IMR-90 (cell line): ENCODE measurements at regions not wholly inside any gene's neighbourhood (a gene's known extent, or its start where the extent isn't known, plus 50 kb on each side); places are given as distances from the start of the nearest gene placed in this dataset.

ENCODE experiments used
- ATAC-seq: fragments of 200-7000 bp; cut with Tn5 transposase; 2 replicates; pipeline ENCODE4 v1.9.1; 2020; ENCODE audit warnings: low read depth, mild to moderate bottlenecking, moderate library complexity
- BruUV-seq: library from RNA; stranded (reverse); fragments of 400-500 nt; replicated peaks from 2 replicates; lab custom pipeline; 2021; lab: Mats Ljungman, UMichigan
- CTCF ChIA-PET: fragments of 300-600 bp; formaldehyde crosslinking; extraction: SDS; loops from one replicate; lab custom pipeline; 2021; ENCODE audit warnings: antibody characterized with exemption; lab: Yijun Ruan, JAX
- POLR2A ChIA-PET: fragments of 300-600 bp; sonication (Branson Sonifier 250); formaldehyde crosslinking; loops from one replicate; lab custom pipeline; 2022; ENCODE audit warnings: antibody characterized with exemption; ENCODE audit not compliant: unreplicated experiment; lab: Charles Lee
- DNase-seq: peaks from one replicate; pipeline ENCODE4 v3.0.0; 2013
- H2AFZ ChIP-seq: replicated peaks from 2 replicates; pipeline ENCODE3; 2013; ENCODE audit warnings: low read length, mild to moderate bottlenecking; ENCODE audit not compliant: poor library complexity
- H2AK5ac ChIP-seq: 2 replicates; pipeline ENCODE4 v1.6.1; 2013; ENCODE audit warnings: low read depth, low read length, inconsistent platforms
- H2AK9ac ChIP-seq: replicated peaks from 2 replicates; pipeline ENCODE3; 2013; ENCODE audit warnings: mild to moderate bottlenecking, low read depth, low read length, moderate library complexity; ENCODE audit not compliant: poor library complexity
- H2BK120ac ChIP-seq: 2 replicates; pipeline ENCODE4 v1.6.1; 2013; ENCODE audit warnings: low read depth, low read length, inconsistent platforms
- H2BK15ac ChIP-seq: 3 replicates; pipeline ENCODE4 v1.6.1; 2013; ENCODE audit warnings: low read depth, low read length, inconsistent platforms
- H2BK20ac ChIP-seq: 2 replicates; pipeline ENCODE4 v1.6.1; 2013; ENCODE audit warnings: low read depth, mild to moderate bottlenecking, inconsistent platforms, low read length, moderate library complexity
- H2BK5ac ChIP-seq: 2 replicates; pipeline ENCODE4 v1.6.1; 2013; ENCODE audit warnings: mild to moderate bottlenecking, low read depth, low read length, inconsistent platforms; ENCODE audit not compliant: poor library complexity, severe bottlenecking
- H3K14ac ChIP-seq: replicated peaks from 2 replicates; pipeline ENCODE4 v1.6.1; 2013; ENCODE audit warnings: low read depth, low read length, inconsistent platforms
- H3K18ac ChIP-seq: 2 replicates; pipeline ENCODE4 v1.6.1; 2013; ENCODE audit warnings: low read depth, low read length, control low read depth
- H3K23ac ChIP-seq: 2 replicates; pipeline ENCODE4 v1.6.1; 2013; ENCODE audit warnings: low read depth, low read length, inconsistent platforms
- H3K27ac ChIP-seq: 2 replicates; pipeline ENCODE4 v1.5.1; 2013; ENCODE audit warnings: mild to moderate bottlenecking, control low read depth, low read length; ENCODE audit not compliant: insufficient read depth
- H3K27me3 ChIP-seq: 2 replicates; pipeline ENCODE4 v1.6.1; 2013; ENCODE audit warnings: low read length; ENCODE audit not compliant: control insufficient read depth, insufficient read depth
- H3K36me3 ChIP-seq: 2 replicates; pipeline ENCODE4 v1.6.1; 2013; ENCODE audit warnings: low read length, mixed read lengths; ENCODE audit not compliant: control insufficient read depth, insufficient read depth
- H3K4ac ChIP-seq: 2 replicates; pipeline ENCODE4 v1.6.1; 2013; ENCODE audit warnings: low read depth, low read length, inconsistent platforms
- H3K4me1 ChIP-seq: 2 replicates; pipeline ENCODE4 v1.6.1; 2013; ENCODE audit warnings: low read length, mixed read lengths; ENCODE audit not compliant: control insufficient read depth, insufficient read depth
- H3K4me2 ChIP-seq: 2 replicates; pipeline ENCODE4 v1.6.1; 2013; ENCODE audit warnings: low read depth, mild to moderate bottlenecking, control low read depth, low read length, moderate library complexity
- H3K4me3 ChIP-seq: 2 replicates; pipeline ENCODE4 v1.5.1; 2013; ENCODE audit warnings: low read depth, mild to moderate bottlenecking, control low read depth, low read length, moderate library complexity; ENCODE audit not compliant: insufficient read depth
- H3K56ac ChIP-seq: 2 replicates; pipeline ENCODE4 v1.6.1; 2013; ENCODE audit warnings: low read length, inconsistent platforms; ENCODE audit not compliant: insufficient read depth; ENCODE audit errors: extremely low read depth
- H3K79me1 ChIP-seq, 2 experiments: 2 replicates each; pipeline ENCODE4 v1.6.1; 2013; ENCODE audit warnings: low read length in 2 of 2, inconsistent platforms in 1 of 2, low read depth in 1 of 2
- H3K9ac ChIP-seq: 2 replicates; pipeline ENCODE4 v1.6.1; 2013; ENCODE audit warnings: low read depth, low read length, control low read depth
- H3K9me1 ChIP-seq: 2 replicates; pipeline ENCODE4 v1.6.1; 2013; ENCODE audit warnings: low read length, inconsistent platforms; ENCODE audit not compliant: insufficient read depth
- H3K9me3 ChIP-seq: 2 replicates; pipeline ENCODE4 v1.6.1; 2013; ENCODE audit warnings: low read length; ENCODE audit not compliant: control insufficient read depth, insufficient read depth
- H4K20me1 ChIP-seq: 2 replicates; pipeline ENCODE4 v1.6.1; 2013; ENCODE audit warnings: low read length, inconsistent platforms; ENCODE audit not compliant: insufficient read depth
- H4K5ac ChIP-seq: 2 replicates; pipeline ENCODE4 v1.6.1; 2013; ENCODE audit warnings: mild to moderate bottlenecking, low read depth, low read length, control low read depth
- H4K8ac ChIP-seq, 2 experiments: 2 replicates each; pipeline ENCODE4 v1.6.1; 2013; ENCODE audit warnings: low read depth in 2 of 2, low read length in 2 of 2, control low read depth in 1 of 2, inconsistent platforms in 1 of 2
- H4K91ac ChIP-seq: 2 replicates; pipeline ENCODE4 v1.6.1; 2013; ENCODE audit warnings: low read depth, low read length, inconsistent platforms; ENCODE audit not compliant: insufficient read depth
- BHLHE40 ChIP-seq: fragments of 150-350 bp; IDR thresholded peaks from 2 replicates; pipeline ENCODE4 v1.6.1; 2016; ENCODE audit warnings: mild to moderate bottlenecking, low read depth, low read length
- CHD1 ChIP-seq: IDR thresholded peaks from 2 replicates; pipeline ENCODE4 v1.6.1; 2012; ENCODE audit warnings: low read depth, low read length, improper control_type of control experiment
- CTCF ChIP-seq: conservative IDR thresholded peaks from 2 replicates; pipeline ENCODE4 v1.5.1; 2012; ENCODE audit warnings: mild to moderate bottlenecking, low read depth, low read length, improper control_type of control experiment
- ELK1 ChIP-seq: fragments of 150-350 bp; IDR thresholded peaks from 2 replicates; pipeline ENCODE4 v1.6.1; 2016; ENCODE audit warnings: low read depth, mild to moderate bottlenecking, low read length, moderate library complexity, borderline replicate concordance
- FOS ChIP-seq: fragments of 150-350 bp; IDR thresholded peaks from 2 replicates; pipeline ENCODE4 v1.6.1; 2016; ENCODE audit warnings: low read depth, low read length
- MAFK ChIP-seq: IDR thresholded peaks from 2 replicates; pipeline ENCODE4 v1.6.1; 2012; ENCODE audit warnings: low read depth, low read length, improper control_type of control experiment
- MXI1 ChIP-seq: IDR thresholded peaks from 2 replicates; pipeline ENCODE4 v1.6.1; 2012; ENCODE audit warnings: low read depth, mild to moderate bottlenecking, low read length, moderate library complexity, borderline replicate concordance
- NFE2L2 ChIP-seq: fragments of 150-350 bp; IDR thresholded peaks from 2 replicates; pipeline ENCODE4 v1.6.1; 2016; ENCODE audit warnings: low read depth, mild to moderate bottlenecking, low read length
- RAD21 ChIP-seq: IDR thresholded peaks from 2 replicates; pipeline ENCODE4 v1.6.1; 2012; ENCODE audit warnings: low read length, improper control_type of control experiment
- RFX5 ChIP-seq: IDR thresholded peaks from 2 replicates; pipeline ENCODE4 v1.8.0; 2012; ENCODE audit warnings: low read depth, mild to moderate bottlenecking, low read length, moderate library complexity
- SMC3 ChIP-seq: fragments of 150-350 bp; IDR thresholded peaks from 2 replicates; pipeline ENCODE4 v1.6.1; 2016; ENCODE audit warnings: low read depth, mild to moderate bottlenecking, antibody characterized with exemption, low read length, moderate library complexity
- USF2 ChIP-seq: fragments of 150-350 bp; IDR thresholded peaks from 2 replicates; pipeline ENCODE4 v1.6.1; 2017; ENCODE audit warnings: mild to moderate bottlenecking, antibody characterized with exemption, low read length, low read depth
- WGBS, 2 experiments: methylation state at CpG; one replicate each; pipeline versions ENCODE4 v1.1.5 to v1.1.7; 2013; ENCODE audit warnings: missing lambda C conversion rate in 2 of 2; ENCODE audit not compliant: insufficient read length in 1 of 2; ENCODE audit errors: extremely low coverage in 2 of 2; 5-methylcytosine and 5-hydroxymethylcytosine counted together
- dilution Hi-C: fragments of 300-500 bp; cut with HindIII; formaldehyde crosslinking; loops from one replicate; pipeline ENCODE4 v1.14.3; 2018; ENCODE audit warnings: low sequenced_read_pairs; ENCODE audit not compliant: unreplicated experiment
- in situ Hi-C: fragments of 300-500 bp; cut with MboI; formaldehyde crosslinking; loops from 3 replicates; pipeline ENCODE4 v1.14.3; 2019; ENCODE audit warnings: low sequenced_read_pairs, inconsistent platforms, mixed read lengths
- intact Hi-C: fragments of 100-400 bp; cut with micrococcal nuclease; formaldehyde crosslinking; loops from 2 replicates; pipeline ENCODE4 v1.10.0; 2022

- Histone ChIP-seq H2AK9ac (no peak overlapping the region), H3K4me2 (no peak overlapping the region), H4K20me1 (no peaks in the 10 kb centered on the region), H4K5ac (no peak overlapping the region), H2BK5ac (no peak overlapping the region), H4K8ac (no peak overlapping the region), H3K9me3 (peaks cover 2% of the 10 kb centered on the region; the same call in 1 of the 2 replicates), H2BK20ac (no peak overlapping the region), H3K79me1 (no peaks in the 10 kb centered on the region), H3K23ac (no peak overlapping the region), H2BK15ac (no peak overlapping the region), H3K27me3 (no peaks in the 10 kb centered on the region), H3K18ac (no peak overlapping the region), H3K4me1 (no peaks in the 10 kb centered on the region), H4K91ac (no peak overlapping the region), H2BK120ac (no peak overlapping the region), H2AFZ (no peak overlapping the region), H3K36me3 (no peaks in the 10 kb centered on the region), H3K4me3 (no peak overlapping the region), H3K14ac (no peak overlapping the region), H3K9me1 (no peaks in the 10 kb centered on the region), H3K4ac (no peak overlapping the region), H3K27ac (no peak overlapping the region), H2AK5ac (no peak overlapping the region), H3K56ac (no peak overlapping the region), H3K9ac (no peak overlapping the region)
- intact Hi-C loops, result no loop called here
- TF ChIP-seq FOS (no peak), RAD21 (no peak), SMC3 (no peak), CHD1 (no peak), RFX5 (no peak), NFE2L2 (no peak), BHLHE40 (no peak), MAFK (no peak), CTCF (no peak), MXI1 (no peak), USF2 (no peak), ELK1 (no peak)
- no peak for ATAC-seq
- no peak for DNase-seq
- ChIA-PET POLR2A (no interaction called here), CTCF (no interaction called here)
- dilution Hi-C loops, result no loop called here
- in situ Hi-C loops, result no loop called here
- BruUV-seq, result no TSS peak
- WGBS, 2 experiments, result no CpG with 5 or more reads among the region's 4 CpGs
Observed at GRCh38 chr4:162645381-162645780, 481.6 kb upstream of the FSTL5 start.
